Spleen (tissue), 11 donors: ENCODE measurements at regions not wholly inside any gene's neighbourhood (a gene's known extent, or its start where the extent isn't known, plus 50 kb on each side); places are given as distances from the start of the nearest gene placed in this dataset.
"Not testable (repeated sequence)": the region's sequence is repeated elsewhere in the genome, so short reads cannot be mapped to it uniquely, and the experiment has no call there.

Experiments used
- DNase-seq: peaks from one replicate; pipeline ENCODE4 v3.0.0-alpha.2; 2020
- H3K27ac ChIP-seq, 8 donors: fragments of 200-600 bp; sonication (generic) in 7 of 8; 1 replicate in 4 of 8; 2 replicates in 4 of 8; pipeline versions ENCODE4 v1.5.0 to v1.8.0; 2016 to 2021; ENCODE audit warnings: inconsistent platforms in 4 of 8, mild to moderate bottlenecking in 4 of 8, moderate library complexity in 1 of 8
- H3K27me3 ChIP-seq, 7 donors: fragments of 200-600 bp; sonication (generic) in 6 of 7; replicated peaks in 1 of 7; 1 replicate in 4 of 7; 2 replicates in 3 of 7; pipeline versions ENCODE4 v1.5.0 to v1.8.0; 2016 to 2021; ENCODE audit warnings: inconsistent platforms in 3 of 7, mild to moderate bottlenecking in 1 of 7
- H3K36me3 ChIP-seq, 6 donors: fragments of 200-600 bp; sonication (generic) in 5 of 6; 1 replicate in 4 of 6; 2 replicates in 2 of 6; pipeline versions ENCODE4 v1.5.0 to v1.8.0; 2016 to 2021; ENCODE audit warnings: inconsistent platforms in 2 of 6
- H3K4me1 ChIP-seq, 6 donors: fragments of 200-600 bp; sonication (generic) in 5 of 6; 1 replicate in 3 of 6; 2 replicates in 3 of 6; pipeline versions ENCODE4 v1.5.0 to v1.8.0; 2016 to 2021; ENCODE audit warnings: inconsistent platforms in 3 of 6
- H3K4me3 ChIP-seq, 8 donors: fragments of 200-600 bp; sonication (generic) in 7 of 8; 1 replicate in 4 of 8; 2 replicates in 4 of 8; pipeline versions ENCODE4 v1.5.0 to v1.8.0; 2016 to 2021; ENCODE audit warnings: inconsistent platforms in 4 of 8, mild to moderate bottlenecking in 4 of 8, moderate library complexity in 2 of 8
- H3K9me3 ChIP-seq, 8 donors: fragments of 200-600 bp; sonication (generic) in 7 of 8; 1 replicate in 4 of 8; 2 replicates in 4 of 8; pipeline versions ENCODE4 v1.5.0 to v1.8.0; 2016 to 2021; ENCODE audit warnings: inconsistent platforms in 4 of 8
- POLR2A ChIP-seq, 3 donors: fragments of 450-650 bp; IDR thresholded peaks; one replicate each; pipeline ENCODE4 v1.5.1; 2017; ENCODE audit warnings: antibody characterized with exemption in 3 of 3, mild to moderate bottlenecking in 1 of 3
- POLR2AphosphoS5 ChIP-seq, 3 donors: sonication (generic); formaldehyde crosslinking; IDR thresholded peaks; one replicate each; pipeline ENCODE4 v1.5.1; 2017; ENCODE audit warnings: antibody characterized with exemption in 3 of 3
- WGBS, 5 donors: extraction: QIAGEN DNeasy Blood & Tissue Kit in 3 of 5; methylation state at CpG; one replicate each; pipeline versions ENCODE4 v1.1.5 to v1.1.7; 2013 to 2018; 5-methylcytosine and 5-hydroxymethylcytosine counted together
- intact Hi-C: fragments of 100-400 bp; cut with DNase I; formaldehyde crosslinking; loops from one replicate; pipeline ENCODE4 v1.15.0; 2023; ENCODE audit warnings: low total_unique reads
- TF ChIP-seq, protein P1 (sequence below), 11 experiments: fragments of 200-600 bp in 7 of 11; fragments of 450-650 bp in 4 of 11; sonication (generic) in 4 of 11; IDR thresholded peaks in 8 of 11; conservative IDR thresholded peaks in 3 of 11; 1 replicate in 7 of 11; 2 replicates in 4 of 11; pipeline versions ENCODE4 v1.4.0 to v1.8.0; 2016 to 2021; ENCODE audit warnings: antibody characterized with exemption in 11 of 11, inconsistent platforms in 4 of 11, mild to moderate bottlenecking in 1 of 11
- donor health status: healthy with polysubstance abuse.
- donor health status: DM: no; HTN: no; CAD: no; lungs with moderate emphysema.
- donor health status: DM: no; HTN: no; CAD: no.
- donor health status: Bipolar disorder and iron deficiency.
- donor health status: healthy.
- donor health status: DM: no; HTN: no; CAD: no.
- donor health status: DM: yes; HTN: yes; CAD: no.

DNA sequence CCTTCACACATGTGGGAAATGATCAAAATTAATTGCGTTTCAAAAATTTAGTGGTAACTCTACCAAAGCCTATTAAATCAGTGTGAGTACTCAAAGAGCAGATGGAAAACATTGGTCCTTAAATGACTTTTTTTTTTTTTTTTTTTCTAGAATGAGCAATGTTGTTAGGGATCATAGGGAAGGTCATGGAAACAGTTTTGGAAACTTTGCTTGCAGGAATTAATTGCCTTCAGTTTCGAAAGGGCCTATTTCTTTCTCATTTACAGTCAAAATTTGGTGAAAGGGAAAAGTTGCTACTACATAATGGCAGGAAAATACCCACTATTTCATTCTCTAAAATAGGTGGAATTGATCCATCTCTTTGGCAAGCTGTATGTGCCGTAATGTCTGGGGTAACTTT, 160.9 kb downstream of the RTL9 start:
- no peaks in the 10 kb centered on the region for H3K9me3 ChIP-seq
- H3K4me3 ChIP-seq: no peak overlapping the region
- no peaks in the 10 kb centered on the region for H3K36me3 ChIP-seq
- H3K27ac ChIP-seq: no peak overlapping the region
- 71 to 89% (median 76%) methylated on average over 3 of the region's 3 CpGs for WGBS, 5 donors
- H3K27me3 ChIP-seq: no peaks in the 10 kb centered on the region
- H3K4me1 ChIP-seq: no peaks in the 10 kb centered on the region
- TF ChIP-seq, protein P1, sequence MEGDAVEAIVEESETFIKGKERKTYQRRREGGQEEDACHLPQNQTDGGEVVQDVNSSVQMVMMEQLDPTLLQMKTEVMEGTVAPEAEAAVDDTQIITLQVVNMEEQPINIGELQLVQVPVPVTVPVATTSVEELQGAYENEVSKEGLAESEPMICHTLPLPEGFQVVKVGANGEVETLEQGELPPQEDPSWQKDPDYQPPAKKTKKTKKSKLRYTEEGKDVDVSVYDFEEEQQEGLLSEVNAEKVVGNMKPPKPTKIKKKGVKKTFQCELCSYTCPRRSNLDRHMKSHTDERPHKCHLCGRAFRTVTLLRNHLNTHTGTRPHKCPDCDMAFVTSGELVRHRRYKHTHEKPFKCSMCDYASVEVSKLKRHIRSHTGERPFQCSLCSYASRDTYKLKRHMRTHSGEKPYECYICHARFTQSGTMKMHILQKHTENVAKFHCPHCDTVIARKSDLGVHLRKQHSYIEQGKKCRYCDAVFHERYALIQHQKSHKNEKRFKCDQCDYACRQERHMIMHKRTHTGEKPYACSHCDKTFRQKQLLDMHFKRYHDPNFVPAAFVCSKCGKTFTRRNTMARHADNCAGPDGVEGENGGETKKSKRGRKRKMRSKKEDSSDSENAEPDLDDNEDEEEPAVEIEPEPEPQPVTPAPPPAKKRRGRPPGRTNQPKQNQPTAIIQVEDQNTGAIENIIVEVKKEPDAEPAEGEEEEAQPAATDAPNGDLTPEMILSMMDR (IDR thresholded peaks at IDR 0.05 in 8 of 11, conservative IDR thresholded peaks at IDR 0.05 in 3 of 11): no peak
- TF ChIP-seq POLR2AphosphoS5 (IDR thresholded peaks at IDR 0.05) (no peak), POLR2A (IDR thresholded peaks at IDR 0.05) (no peak)
- no peak for DNase-seq
- intact Hi-C loops: no loop called here

DNA sequence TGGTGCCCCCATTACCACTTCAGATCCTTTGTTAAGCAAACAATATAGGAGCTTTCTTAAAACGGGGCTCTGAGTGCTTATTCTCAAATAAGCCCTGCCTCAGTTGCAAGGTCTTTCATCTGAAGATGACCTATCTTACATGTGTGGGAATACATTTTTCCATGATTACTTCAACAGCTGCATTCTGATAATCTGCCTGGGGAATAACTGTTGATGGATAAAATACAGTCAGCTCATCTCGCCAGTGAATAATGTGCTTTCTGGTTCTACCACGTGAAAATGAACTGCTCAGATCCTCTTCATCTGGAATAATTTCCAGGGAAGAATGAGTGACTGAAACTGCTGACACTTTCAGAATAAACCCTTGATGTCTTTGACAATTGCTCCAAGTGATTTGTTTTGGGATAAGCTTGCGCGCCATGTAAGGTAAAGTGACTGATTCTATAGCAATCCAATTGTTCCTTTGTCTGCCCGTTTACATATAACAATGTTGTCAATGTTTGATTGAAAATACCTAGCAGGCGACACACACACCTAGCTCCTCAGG, 161.3 kb downstream of the RTL9 start:
- no peaks in the 10 kb centered on the region for H3K9me3 ChIP-seq
- no peak overlapping the region for H3K4me3 ChIP-seq
- H3K27me3 ChIP-seq: no peaks in the 10 kb centered on the region
- DNase-seq: no peak
- no peak overlapping the region for H3K27ac ChIP-seq
- H3K36me3 ChIP-seq: no peaks in the 10 kb centered on the region
- WGBS, 5 donors: 72 to 88% (median 84%) methylated on average over 7 of the region's 7 CpGs
- TF ChIP-seq, protein P1 (IDR thresholded peaks at IDR 0.05 in 8 of 11, conservative IDR thresholded peaks at IDR 0.05 in 3 of 11): no peak
- TF ChIP-seq POLR2A (IDR thresholded peaks at IDR 0.05) (no peak), POLR2AphosphoS5 (IDR thresholded peaks at IDR 0.05) (no peak)
- intact Hi-C loops: no loop called here
- H3K4me1 ChIP-seq: no peaks in the 10 kb centered on the region

DNA sequence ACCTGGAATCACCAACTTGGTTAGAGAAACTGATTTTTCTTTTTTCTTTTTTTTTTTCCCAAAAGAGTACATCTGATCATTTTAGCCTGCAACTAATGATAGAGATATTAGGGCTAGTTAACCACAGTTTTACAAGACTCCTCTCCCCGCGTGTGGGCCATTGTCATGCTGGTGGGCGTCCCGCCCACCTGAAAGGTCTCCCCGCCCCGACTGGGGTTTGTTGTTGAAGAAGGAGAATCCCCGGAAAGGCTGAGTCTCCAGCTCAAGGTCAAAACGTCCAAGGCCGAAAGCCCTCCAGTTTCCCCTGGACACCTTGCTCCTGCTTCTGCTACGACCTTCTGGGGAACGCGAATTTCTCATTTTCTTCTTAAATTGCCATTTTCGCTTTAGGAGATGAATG, 162.0 kb downstream of the RTL9 start:
- H3K27ac ChIP-seq, H3K36me3 ChIP-seq, H3K27me3 ChIP-seq, H3K4me3 ChIP-seq, H3K4me1 ChIP-seq, intact Hi-C loops, H3K9me3 ChIP-seq, DNase-seq: not testable (repeated sequence)
- WGBS, 5 donors: 50 to 85% (median 74%) methylated on average over 5 to 13 of the region's 13 CpGs

DNA sequence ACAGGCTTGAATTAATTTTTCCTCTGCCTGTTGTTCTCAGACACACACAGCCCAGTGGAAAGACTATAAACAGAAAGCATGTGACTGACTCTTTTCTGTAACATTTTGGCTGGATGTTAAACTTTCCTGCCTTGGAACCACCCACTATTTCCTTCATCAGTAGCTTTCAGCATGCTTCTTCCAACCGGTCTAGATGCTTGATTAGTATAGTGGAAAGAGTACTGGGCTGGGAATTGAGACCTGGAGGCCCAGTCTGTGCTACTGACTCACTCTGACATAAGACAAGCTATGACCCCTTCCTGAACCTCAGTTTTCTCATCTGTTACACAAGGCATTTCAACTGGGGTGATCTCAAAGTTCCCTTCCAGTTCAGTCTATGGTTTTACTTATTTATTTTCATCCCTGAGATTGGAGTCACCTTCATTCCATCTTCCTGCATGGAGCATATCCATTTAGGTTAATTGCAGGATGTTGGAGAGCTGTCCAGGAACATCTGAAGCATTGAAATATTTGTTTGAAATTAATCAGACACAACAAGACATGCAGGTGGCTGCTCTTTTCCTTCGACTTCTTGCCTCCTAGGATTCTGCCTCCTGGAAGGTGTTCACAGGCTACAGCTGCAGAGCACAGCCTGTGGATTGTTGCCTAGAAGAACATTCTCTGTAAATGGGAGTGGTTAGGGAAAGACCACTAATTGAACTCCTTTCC, 173.4 kb downstream of the RTL9 start:
- Histone ChIP-seq H3K36me3 (no peaks in the 10 kb centered on the region), H3K27me3 (no peaks in the 10 kb centered on the region), H3K4me3 (no peak overlapping the region), H3K9me3 (peaks cover 0 to 5% (median 0%) of the 10 kb centered on the region in 8 donors), H3K27ac (no peak overlapping the region), H3K4me1 (no peaks in the 10 kb centered on the region)
- DNase-seq: no peak
- intact Hi-C loops: no loop called here
- TF ChIP-seq POLR2A (IDR thresholded peaks at IDR 0.05) (no peak), POLR2AphosphoS5 (IDR thresholded peaks at IDR 0.05) (no peak)
- TF ChIP-seq, protein P1 (IDR thresholded peaks at IDR 0.05 in 8 of 11, conservative IDR thresholded peaks at IDR 0.05 in 3 of 11): no peak
- WGBS, 5 donors: 46 to 70% (median 55%) methylated on average over 2 of the region's 2 CpGs
